Stomach (tissue), 4 donors: ENCODE measurements at regions not wholly inside any gene's neighbourhood (a gene's known extent, or its start where the extent isn't known, plus 50 kb on each side); places are given as distances from the start of the nearest gene placed in this dataset.

Experiments
- EP300 ChIP-seq: sonication (generic); formaldehyde crosslinking; IDR thresholded peaks from one replicate; pipeline ENCODE4 v1.6.1; 2017; ENCODE audit warnings: antibody characterized with exemption
- POLR2A ChIP-seq, 4 donors: fragments of 450-650 bp; IDR thresholded peaks; one replicate each; pipeline ENCODE4 v1.6.1; 2016; ENCODE audit warnings: antibody characterized with exemption in 4 of 4, control low read depth in 2 of 4, mild to moderate bottlenecking in 1 of 4, moderate library complexity in 1 of 4
- TF ChIP-seq, protein P1 (sequence below), 7 experiments: fragments of 450-650 bp in 4 of 7; fragments of 200-600 bp in 3 of 7; sonication (generic) in 3 of 7; IDR thresholded peaks; one replicate each; pipeline ENCODE4 v1.5.1; 2016 to 2019; ENCODE audit warnings: antibody characterized with exemption in 7 of 7, control low read depth in 2 of 7, mild to moderate bottlenecking in 1 of 7

GRCh38 chr6:40914005-40914404, 125.0 kb downstream of the UNC5CL start:
- TF ChIP-seq, protein P1, sequence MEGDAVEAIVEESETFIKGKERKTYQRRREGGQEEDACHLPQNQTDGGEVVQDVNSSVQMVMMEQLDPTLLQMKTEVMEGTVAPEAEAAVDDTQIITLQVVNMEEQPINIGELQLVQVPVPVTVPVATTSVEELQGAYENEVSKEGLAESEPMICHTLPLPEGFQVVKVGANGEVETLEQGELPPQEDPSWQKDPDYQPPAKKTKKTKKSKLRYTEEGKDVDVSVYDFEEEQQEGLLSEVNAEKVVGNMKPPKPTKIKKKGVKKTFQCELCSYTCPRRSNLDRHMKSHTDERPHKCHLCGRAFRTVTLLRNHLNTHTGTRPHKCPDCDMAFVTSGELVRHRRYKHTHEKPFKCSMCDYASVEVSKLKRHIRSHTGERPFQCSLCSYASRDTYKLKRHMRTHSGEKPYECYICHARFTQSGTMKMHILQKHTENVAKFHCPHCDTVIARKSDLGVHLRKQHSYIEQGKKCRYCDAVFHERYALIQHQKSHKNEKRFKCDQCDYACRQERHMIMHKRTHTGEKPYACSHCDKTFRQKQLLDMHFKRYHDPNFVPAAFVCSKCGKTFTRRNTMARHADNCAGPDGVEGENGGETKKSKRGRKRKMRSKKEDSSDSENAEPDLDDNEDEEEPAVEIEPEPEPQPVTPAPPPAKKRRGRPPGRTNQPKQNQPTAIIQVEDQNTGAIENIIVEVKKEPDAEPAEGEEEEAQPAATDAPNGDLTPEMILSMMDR (IDR thresholded peaks at IDR 0.05): no peak
- TF ChIP-seq POLR2A (IDR thresholded peaks at IDR 0.05) (no peak), EP300 (no peak)
